Hepatocyte (in vitro differentiated cells): ENCODE measurements at regions not wholly inside any gene's neighbourhood (a gene's known extent, or its start where the extent isn't known, plus 50 kb on each side); places are given as distances from the start of the nearest gene placed in this dataset.
"Not testable (repeated sequence)": the region's sequence is repeated elsewhere in the genome, so short reads cannot be mapped to it uniquely, and the experiment has no call there.

Source experiments
- DNase-seq: peaks from one replicate; pipeline ENCODE4 v3.0.0-alpha.2; 2016; ENCODE audit warnings: low spot score
- H2AFZ ChIP-seq: fragments of 200-600 bp; sonication (generic); 2 replicates; pipeline ENCODE4 v1.6.0; 2016; ENCODE audit warnings: antibody characterized with exemption, mild to moderate bottlenecking
- H3K27ac ChIP-seq: fragments of 200-600 bp; sonication (generic); 2 replicates; pipeline ENCODE4 v1.5.1; 2016; ENCODE audit warnings: mild to moderate bottlenecking
- H3K27me3 ChIP-seq: fragments of 200-600 bp; sonication (generic); 2 replicates; pipeline ENCODE4 v1.6.1; 2016
- H3K36me3 ChIP-seq: fragments of 200-600 bp; sonication (generic); replicated peaks from 2 replicates; pipeline ENCODE4 v1.5.1; 2016; ENCODE audit warnings: low read depth; ENCODE audit not compliant: insufficient read depth
- H3K4me1 ChIP-seq: fragments of 200-600 bp; sonication (generic); 2 replicates; pipeline ENCODE4 v1.5.1; 2016; ENCODE audit warnings: mild to moderate bottlenecking, moderate library complexity; ENCODE audit not compliant: insufficient read depth
- H3K4me2 ChIP-seq: fragments of 200-600 bp; sonication (generic); 2 replicates; pipeline ENCODE4 v1.6.0; 2016
- H3K4me3 ChIP-seq: fragments of 200-600 bp; sonication (generic); 2 replicates; pipeline ENCODE4 v1.5.1; 2016; ENCODE audit warnings: mild to moderate bottlenecking
- H3K79me2 ChIP-seq: fragments of 200-600 bp; sonication (generic); 2 replicates; pipeline ENCODE4 v1.6.0; 2017; ENCODE audit warnings: mild to moderate bottlenecking
- H3K9me2 ChIP-seq: fragments of 200-600 bp; sonication (generic); replicated peaks from 2 replicates; pipeline ENCODE4 v1.6.0; 2017; ENCODE audit warnings: mild to moderate bottlenecking; ENCODE audit not compliant: insufficient read depth
- H3K9me3 ChIP-seq: fragments of 200-600 bp; sonication (generic); 2 replicates; pipeline ENCODE4 v1.5.1; 2016; ENCODE audit warnings: low read depth, mild to moderate bottlenecking
- H4K20me1 ChIP-seq: fragments of 200-600 bp; sonication (generic); 2 replicates; pipeline ENCODE4 v1.6.0; 2016; ENCODE audit warnings: mild to moderate bottlenecking; ENCODE audit not compliant: insufficient read depth, poor library complexity, severe bottlenecking
- CTCF ChIP-seq: fragments of 200-600 bp; sonication (generic); IDR thresholded peaks from 2 replicates; pipeline ENCODE4 v1.5.1; 2016; ENCODE audit warnings: antibody characterized with exemption, mild to moderate bottlenecking; ENCODE audit not compliant: poor library complexity
- EZH2 ChIP-seq: fragments of 200-600 bp; sonication (generic); IDR thresholded peaks from 2 replicates; pipeline ENCODE4 v1.6.1; 2016; ENCODE audit warnings: antibody characterized with exemption, mild to moderate bottlenecking, borderline replicate concordance
- EZH2phosphoT487 ChIP-seq: fragments of 200-600 bp; sonication (generic); IDR thresholded peaks from one replicate; pipeline ENCODE4 v1.6.1; 2018; ENCODE audit warnings: antibody characterized with exemption, mild to moderate bottlenecking, low read depth, moderate library complexity; ENCODE audit not compliant: unreplicated experiment, severe bottlenecking
- WGBS: methylation state at CpG from one replicate; pipeline ENCODE4 v1.1.6; 2016; ENCODE audit warnings: low lambda C conversion rate; ENCODE audit errors: missing lambda C conversion rate; 5-methylcytosine and 5-hydroxymethylcytosine counted together

DNA sequence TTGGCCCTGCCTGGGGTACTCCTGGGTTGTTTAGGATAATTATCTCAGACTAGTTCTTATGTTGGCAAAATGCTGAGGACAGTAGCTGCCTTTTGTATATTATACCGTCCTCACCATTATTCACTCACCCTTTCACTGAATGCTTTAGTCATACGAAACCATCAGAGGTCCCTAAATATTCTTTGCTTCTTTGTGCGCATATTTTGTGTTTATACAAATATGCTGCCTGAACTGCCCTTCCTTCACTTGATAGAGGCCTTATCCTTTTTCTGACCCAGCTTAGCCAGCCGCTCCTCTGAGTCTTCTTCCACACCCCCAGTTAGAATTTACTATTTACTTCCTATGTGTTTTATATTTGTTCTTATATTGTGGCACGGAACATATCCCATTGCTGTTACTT, 70.2 kb upstream of the OSBPL3 start:
- TF ChIP-seq EZH2phosphoT487 (no peak), EZH2 (no peak), CTCF (no peak)
- Histone ChIP-seq H2AFZ (no peak overlapping the region), H3K4me2 (no peak overlapping the region), H3K4me3 (no peak overlapping the region), H3K27ac (no peak overlapping the region), H3K9me3 (no peaks in the 10 kb centered on the region), H4K20me1 (no peaks in the 10 kb centered on the region), H3K9me2 (no peaks in the 10 kb centered on the region), H3K4me1 (no peaks in the 10 kb centered on the region), H3K27me3 (no peaks in the 10 kb centered on the region), H3K36me3 (no peaks in the 10 kb centered on the region), H3K79me2 (no peaks in the 10 kb centered on the region)
- DNase-seq: no peak
- WGBS: 89% methylated on average over 5 of the region's 5 CpGs

- no peaks in the 10 kb centered on the region for H3K9me3 ChIP-seq
- no peak overlapping the region for H3K27ac ChIP-seq
- no peak overlapping the region for H3K4me2 ChIP-seq
- no peaks in the 10 kb centered on the region for H4K20me1 ChIP-seq
- no peak overlapping the region for H2AFZ ChIP-seq
- no peak overlapping the region for H3K4me3 ChIP-seq
- H3K9me2 ChIP-seq: no peaks in the 10 kb centered on the region
- no peak for DNase-seq
- H3K79me2 ChIP-seq: no peaks in the 10 kb centered on the region
- H3K36me3 ChIP-seq: no peaks in the 10 kb centered on the region
- H3K27me3 ChIP-seq: no peaks in the 10 kb centered on the region
- TF ChIP-seq CTCF (no peak), EZH2phosphoT487 (no peak), EZH2 (no peak)
- H3K4me1 ChIP-seq: no peaks in the 10 kb centered on the region
- 83% methylated on average over 1 of the region's 1 CpG for WGBS
These were observed 68.5 kb upstream of the OSBPL3 start for GRCh38 chr7:25048444-25048834.

GRCh38 chr7:25047571-25048443, 67.8 kb upstream of the OSBPL3 start:
- not testable (repeated sequence) for H4K20me1 ChIP-seq, DNase-seq, H3K79me2 ChIP-seq, H3K27ac ChIP-seq, H2AFZ ChIP-seq, H3K4me3 ChIP-seq, H3K27me3 ChIP-seq, H3K9me2 ChIP-seq, H3K9me3 ChIP-seq, H3K4me1 ChIP-seq, H3K36me3 ChIP-seq
- H3K4me2 ChIP-seq: peak overlapping the region; percentile 37
- 83% methylated on average over 9 of the region's 27 CpGs for WGBS

DNA sequence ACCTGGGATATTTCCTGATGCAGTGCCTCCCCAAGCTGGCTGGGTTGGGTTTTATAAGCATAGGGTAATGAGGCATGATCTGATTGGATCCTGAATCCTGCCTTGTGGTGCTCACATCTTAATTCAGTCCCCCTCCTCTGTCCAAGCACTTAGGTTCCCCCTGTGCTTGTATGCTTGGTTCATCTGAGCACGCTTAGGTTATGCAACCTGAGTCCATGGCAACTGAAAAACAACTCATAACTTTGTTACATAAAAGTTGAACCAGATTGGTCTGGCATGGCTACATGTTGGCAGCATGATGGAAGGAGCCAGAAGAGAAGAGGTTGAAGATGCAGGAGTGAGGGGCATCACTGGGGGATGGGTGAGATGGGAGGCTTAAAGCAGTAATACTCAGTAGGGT, 57.3 kb upstream of the OSBPL3 start:
- WGBS: 95% methylated on average over 1 of the region's 1 CpG
- no peak overlapping the region for H3K27ac ChIP-seq

More for the DNA sequence above, 57.3 kb upstream of the OSBPL3 start:
- H4K20me1 ChIP-seq: no peaks in the 10 kb centered on the region
- H3K4me3 ChIP-seq: no peak overlapping the region
- no peaks in the 10 kb centered on the region for H3K27me3 ChIP-seq
- no peak for DNase-seq
- H3K9me2 ChIP-seq: no peaks in the 10 kb centered on the region
- no peak overlapping the region for H2AFZ ChIP-seq
- H3K4me1 ChIP-seq: no peaks in the 10 kb centered on the region
- no peak overlapping the region for H3K4me2 ChIP-seq
- no peaks in the 10 kb centered on the region for H3K9me3 ChIP-seq
- TF ChIP-seq EZH2phosphoT487 (no peak), CTCF (no peak), EZH2 (no peak)
- H3K79me2 ChIP-seq: no peaks in the 10 kb centered on the region
- no peaks in the 10 kb centered on the region for H3K36me3 ChIP-seq
